Dedifferentiated amniotic fluid mesenchymal stem cell (primary cell): ENCODE measurements at regions not wholly inside any gene's neighbourhood (a gene's known extent, or its start where the extent isn't known, plus 50 kb on each side); places are given as distances from the start of the nearest gene placed in this dataset.
"Not testable (repeated sequence)": the region's sequence is repeated elsewhere in the genome, so short reads cannot be mapped to it uniquely, and the experiment has no call there.

ENCODE experiments used
- DNase-seq: peaks from one replicate; pipeline ENCODE4 v3.0.0-alpha.2; 2016; ENCODE audit errors: extremely low spot score

GRCh38 chr13:28573595-28574373 is 78.9 kb upstream of the FLT1 start:
- no peak for DNase-seq

- DNase-seq = no peak
Observed at GRCh38 chr13:28572871-28573270, 77.9 kb upstream of the FLT1 start.

GRCh38 chr13:28570356-28570755 is 75.4 kb upstream of the FLT1 start:
- not testable (repeated sequence) for DNase-seq

- DNase-seq = no peak
Observed at GRCh38 chr13:28569886-28570285, 75.0 kb upstream of the FLT1 start.

GRCh38 chr13:28568286-28568685 is 73.4 kb upstream of the FLT1 start:
- DNase-seq = peak; percentile 46

- DNase-seq = no peak
Observed at GRCh38 chr13:28566891-28567290, 72.0 kb upstream of the FLT1 start.

- DNase-seq = no peak
Observed at GRCh38 chr13:28566283-28566682, 71.4 kb upstream of the FLT1 start.

- DNase-seq = no peak
Observed at GRCh38 chr13:28564030-28564429, 69.1 kb upstream of the FLT1 start.

- DNase-seq = no peak
Observed at GRCh38 chr13:28563609-28564008, 68.7 kb upstream of the FLT1 start.

GRCh38 chr13:28560612-28561011 is 65.7 kb upstream of the FLT1 start:
- DNase-seq = no peak

- no peak for DNase-seq
Observed at GRCh38 chr13:28559636-28560259, 64.8 kb upstream of the FLT1 start.

GRCh38 chr13:28558567-28558966 is 63.6 kb upstream of the FLT1 start:
- peak; percentile 23 for DNase-seq

- DNase-seq = peak; percentile 98
Observed at GRCh38 chr13:28557725-28558520, 63.0 kb upstream of the FLT1 start.

GRCh38 chr13:28555096-28555495 is 60.2 kb upstream of the FLT1 start:
- DNase-seq = no peak

GRCh38 chr13:28553971-28554370 is 59.0 kb upstream of the FLT1 start:
- no peak for DNase-seq

- DNase-seq = no peak
Observed at GRCh38 chr13:28552288-28552687, 57.4 kb upstream of the FLT1 start.

GRCh38 chr13:28551498-28551895 is 56.6 kb upstream of the FLT1 start:
- no peak for DNase-seq

- DNase-seq = no peak
Observed at GRCh38 chr13:28550721-28551497, 56.0 kb upstream of the FLT1 start.

- DNase-seq = no peak
Observed at GRCh38 chr13:28550091-28550490, 55.2 kb upstream of the FLT1 start.

- no peak for DNase-seq
Observed at GRCh38 chr13:28548872-28549271, 53.9 kb upstream of the FLT1 start.

GRCh38 chr13:28548468-28548867 is 53.5 kb upstream of the FLT1 start:
- no peak for DNase-seq
